CD4-positive, alpha-beta T cell (primary cell): ENCODE measurements at regions not wholly inside any gene's neighbourhood (a gene's known extent, or its start where the extent isn't known, plus 50 kb on each side); places are given as distances from the start of the nearest gene placed in this dataset.
"Not testable (repeated sequence)": the region's sequence is repeated elsewhere in the genome, so short reads cannot be mapped to it uniquely, and the experiment has no call there.

Source experiments
- ATAC-seq: fragments of 200-7000 bp; cut with Tn5 transposase; one replicate; pipeline ENCODE4 v1.10.0; 2022; ENCODE audit warnings: mild to moderate bottlenecking; ENCODE audit not compliant: poor library complexity
- CTCF ChIA-PET: fragments of 350-600 bp; sonication (Branson Sonifier 250); formaldehyde crosslinking; loops from one replicate; lab custom pipeline; 2021; ENCODE audit warnings: antibody characterized with exemption, inconsistent platforms; lab: Charles Lee
- POLR2A ChIA-PET: fragments of 350-600 bp; sonication (Branson Sonifier 250); formaldehyde crosslinking; loops from one replicate; lab custom pipeline; 2021; ENCODE audit warnings: antibody characterized with exemption, inconsistent platforms; lab: Charles Lee
- DNase-seq, 14 experiments: peaks; one replicate each; pipeline ENCODE4 v3.0.0-alpha.2; 2013 to 2020; ENCODE audit warnings: mixed read lengths in 2 of 14
- H3K27ac ChIP-seq, 2 donors: one replicate each; pipeline versions ENCODE4 v1.5.1 to v1.7.0; 2013; ENCODE audit warnings: low read length in 2 of 2, low read depth in 1 of 2, mild to moderate bottlenecking in 1 of 2
- H3K27me3 ChIP-seq, 2 experiments: 1 replicate in 1 of 2; 2 replicates in 1 of 2; pipeline versions ENCODE4 v1.6.1 to v1.7.0; 2013; ENCODE audit warnings: low read length in 2 of 2, control low read depth in 1 of 2, mild to moderate bottlenecking in 1 of 2, moderate library complexity in 1 of 2; ENCODE audit not compliant: insufficient read depth in 2 of 2, control insufficient read depth in 1 of 2
- H3K36me3 ChIP-seq: one replicate; pipeline ENCODE4 v1.6.1; 2013; ENCODE audit warnings: low read length, control low read depth; ENCODE audit not compliant: insufficient read depth
- H3K4me1 ChIP-seq: one replicate; pipeline ENCODE4 v1.6.1; 2013; ENCODE audit warnings: low read length, control low read depth; ENCODE audit not compliant: insufficient read depth
- H3K4me3 ChIP-seq: one replicate; pipeline ENCODE4 v1.5.1; 2013; ENCODE audit warnings: mild to moderate bottlenecking, low read length, moderate library complexity
- H3K9me3 ChIP-seq, 2 experiments: 1 replicate in 1 of 2; 2 replicates in 1 of 2; pipeline versions ENCODE4 v1.6.1 to v1.7.0; 2013; ENCODE audit warnings: low read length in 2 of 2, mild to moderate bottlenecking in 2 of 2, control low read depth in 1 of 2, moderate library complexity in 1 of 2; ENCODE audit not compliant: control insufficient read depth in 1 of 2, insufficient read depth in 1 of 2
- H3K27ac Mint-ChIP-seq: one replicate; pipeline ENCODE4 v1.8.0; 2020; ENCODE audit warnings: mixed read lengths
- H3K27me3 Mint-ChIP-seq: one replicate; pipeline ENCODE4 v1.8.0; 2021; ENCODE audit warnings: mixed read lengths
- H3K36me3 Mint-ChIP-seq: one replicate; pipeline ENCODE4 v1.8.0; 2021; ENCODE audit warnings: low read depth, mixed read lengths
- H3K4me1 Mint-ChIP-seq: one replicate; pipeline ENCODE4 v1.8.0; 2021; ENCODE audit warnings: low read depth, mixed read lengths
- H3K4me3 Mint-ChIP-seq: one replicate; pipeline ENCODE4 v1.8.0; 2020; ENCODE audit warnings: mild to moderate bottlenecking, mixed read lengths
- H3K9me3 Mint-ChIP-seq: one replicate; pipeline ENCODE4 v1.8.0; 2020; ENCODE audit warnings: mixed read lengths
- intact Hi-C, 2 experiments: fragments of 100-400 bp; cut with DNase I in 1 of 2; cut with micrococcal nuclease in 1 of 2; formaldehyde crosslinking; loops; one replicate each; pipeline versions ENCODE4 v1.15.1 to v1.9.0; 2023 to 2025; cut with DNase I, micrococcal nuclease

GRCh38 chr4:118428881-118429280 is 76.1 kb upstream of the PRSS12 start:
- H3K27me3 Mint-ChIP-seq, H3K27ac ChIP-seq, H3K4me3 ChIP-seq, H3K27me3 ChIP-seq, POLR2A ChIA-PET, H3K9me3 Mint-ChIP-seq, intact Hi-C loops, H3K9me3 ChIP-seq, H3K4me1 Mint-ChIP-seq, H3K36me3 ChIP-seq, H3K4me3 Mint-ChIP-seq, H3K27ac Mint-ChIP-seq, CTCF ChIA-PET, H3K4me1 ChIP-seq, H3K36me3 Mint-ChIP-seq, DNase-seq, ATAC-seq: not testable (repeated sequence)

- not testable (repeated sequence) for H3K4me1 Mint-ChIP-seq
These were observed 79.6 kb upstream of the PRSS12 start for GRCh38 chr4:118432359-118432758.

DNA sequence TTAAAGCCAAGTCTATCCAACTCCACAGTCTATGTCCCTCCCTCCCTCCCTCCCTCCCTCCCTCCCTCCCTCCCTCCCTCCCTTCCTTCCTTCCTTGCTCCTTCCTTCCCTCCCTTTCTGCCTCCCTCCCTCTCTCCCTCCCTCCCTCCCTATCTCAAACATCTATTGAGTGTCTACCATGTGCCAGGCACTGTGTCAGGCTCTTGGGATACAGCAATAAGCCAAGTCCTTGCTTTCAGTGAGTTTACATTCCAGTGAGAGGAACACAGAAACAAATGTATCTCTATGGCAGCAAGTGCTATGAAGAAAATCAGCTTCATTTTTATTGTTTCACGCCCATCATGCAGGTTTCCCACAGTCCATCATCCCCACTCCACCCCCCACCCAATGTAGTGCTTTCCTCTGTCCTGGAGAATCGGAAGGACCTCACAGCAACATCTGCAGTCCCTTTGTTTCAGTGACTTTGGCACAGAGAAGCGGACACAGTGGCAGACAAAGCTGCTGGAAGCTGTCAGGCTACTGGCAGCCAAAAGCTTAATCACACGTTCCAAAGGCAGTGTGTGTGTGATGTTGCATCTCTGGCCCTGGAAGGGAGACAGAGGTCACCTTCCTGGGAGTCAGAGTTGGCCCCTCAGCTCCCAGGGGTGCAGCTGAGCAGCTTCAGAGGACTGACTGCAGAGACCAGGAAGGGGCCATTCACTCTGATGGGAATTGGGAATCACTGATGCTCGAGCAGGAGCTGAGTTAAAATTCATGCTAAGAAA is 81.0 kb upstream of the PRSS12 start:
- H3K4me3 Mint-ChIP-seq, H3K4me1 ChIP-seq, ATAC-seq, H3K4me1 Mint-ChIP-seq, H3K27ac ChIP-seq, H3K9me3 Mint-ChIP-seq, H3K36me3 ChIP-seq, intact Hi-C loops, POLR2A ChIA-PET, H3K4me3 ChIP-seq, CTCF ChIA-PET, H3K36me3 Mint-ChIP-seq, H3K27ac Mint-ChIP-seq, H3K27me3 Mint-ChIP-seq, DNase-seq, H3K27me3 ChIP-seq, H3K9me3 ChIP-seq: not testable (repeated sequence)

More at GRCh38 chr4:118432359-118432758, 79.6 kb upstream of the PRSS12 start:
- H3K4me3 ChIP-seq, ATAC-seq, H3K4me1 ChIP-seq, H3K9me3 ChIP-seq, H3K27ac ChIP-seq, POLR2A ChIA-PET, H3K27me3 ChIP-seq, H3K36me3 ChIP-seq, CTCF ChIA-PET, intact Hi-C loops, DNase-seq, H3K9me3 Mint-ChIP-seq, H3K27ac Mint-ChIP-seq, H3K4me3 Mint-ChIP-seq, H3K36me3 Mint-ChIP-seq, H3K27me3 Mint-ChIP-seq: not testable (repeated sequence)

DNA sequence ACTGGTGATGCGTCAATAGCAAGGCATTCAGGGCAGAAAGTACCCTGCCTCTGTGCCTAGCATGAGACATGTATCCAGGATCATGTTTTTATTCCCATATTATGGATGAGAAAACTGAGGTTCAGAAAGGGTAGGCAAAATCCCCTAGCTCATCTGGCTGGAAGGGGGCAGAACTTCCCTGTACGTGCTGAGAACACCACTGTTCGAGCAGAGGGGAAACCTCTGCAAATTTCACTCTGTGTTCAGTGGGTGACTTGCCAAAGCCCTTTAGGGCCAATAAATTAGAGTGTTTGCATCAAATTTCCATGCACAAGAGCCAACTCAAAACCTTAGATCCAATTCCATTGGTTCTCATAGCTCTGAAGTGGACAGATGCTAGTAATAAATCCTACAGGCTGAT is 82.6 kb upstream of the PRSS12 start:
- H3K4me1 ChIP-seq, ATAC-seq, CTCF ChIA-PET: not testable (repeated sequence)

GRCh38 chr4:118442115-118442837 is 89.5 kb upstream of the PRSS12 start:
- H3K4me1 ChIP-seq, H3K36me3 Mint-ChIP-seq, H3K4me3 ChIP-seq, POLR2A ChIA-PET, ATAC-seq, H3K36me3 ChIP-seq, CTCF ChIA-PET, DNase-seq, H3K4me3 Mint-ChIP-seq, H3K27me3 Mint-ChIP-seq, H3K27me3 ChIP-seq, H3K27ac ChIP-seq, H3K27ac Mint-ChIP-seq, H3K9me3 Mint-ChIP-seq, H3K4me1 Mint-ChIP-seq, intact Hi-C loops, H3K9me3 ChIP-seq: not testable (repeated sequence)

More for the DNA sequence above, 82.6 kb upstream of the PRSS12 start:
- H3K27ac Mint-ChIP-seq, POLR2A ChIA-PET, H3K9me3 Mint-ChIP-seq, H3K4me3 ChIP-seq, H3K36me3 ChIP-seq, DNase-seq, H3K27ac ChIP-seq, H3K9me3 ChIP-seq, H3K4me3 Mint-ChIP-seq, H3K4me1 Mint-ChIP-seq, H3K36me3 Mint-ChIP-seq, intact Hi-C loops, H3K27me3 ChIP-seq, H3K27me3 Mint-ChIP-seq: not testable (repeated sequence)

DNA sequence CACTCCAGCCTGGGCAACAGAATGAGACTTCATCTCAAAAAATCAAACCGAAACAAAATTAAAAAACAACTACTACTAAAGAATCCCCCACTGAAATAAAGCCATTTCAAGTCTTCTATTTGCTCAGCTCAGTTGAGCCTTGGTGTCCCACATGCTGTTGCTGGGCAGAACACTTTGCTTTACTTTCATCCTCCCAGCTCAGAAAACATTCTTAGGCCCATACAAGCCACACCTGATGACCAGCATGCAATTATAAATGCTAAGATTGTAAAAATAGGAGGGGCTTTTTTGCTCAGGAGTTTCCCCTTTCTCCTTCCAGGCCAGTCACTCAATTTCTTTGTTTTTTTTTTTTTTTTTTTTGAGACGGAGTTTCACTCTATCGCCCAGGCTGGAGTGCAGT is 94.6 kb upstream of the PRSS12 start:
- CTCF ChIA-PET, H3K4me3 Mint-ChIP-seq: not testable (repeated sequence)

DNA sequence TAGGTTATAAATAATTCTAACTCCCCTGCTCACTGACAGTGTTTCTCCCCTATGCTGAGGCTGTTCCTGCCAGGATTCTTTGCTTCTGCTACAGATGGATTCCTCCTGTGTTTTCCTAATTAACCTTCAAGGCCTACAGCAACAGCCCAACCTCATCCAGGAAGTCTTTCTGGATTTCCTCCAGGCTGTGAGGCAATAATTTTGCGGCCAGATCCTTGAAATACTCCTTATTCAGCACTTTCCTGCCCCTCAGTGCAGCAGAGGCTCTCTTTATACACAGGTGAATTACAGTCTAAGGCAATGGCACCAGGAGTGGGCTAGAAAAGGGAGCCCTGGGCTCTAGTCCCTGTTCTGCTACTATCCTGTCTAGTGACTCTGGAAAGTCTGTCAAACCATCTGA is 102.1 kb upstream of the PRSS12 start:
- ATAC-seq, H3K27me3 ChIP-seq, H3K27ac ChIP-seq, H3K9me3 ChIP-seq, CTCF ChIA-PET, H3K36me3 Mint-ChIP-seq, DNase-seq, H3K27ac Mint-ChIP-seq, intact Hi-C loops, H3K9me3 Mint-ChIP-seq, H3K4me1 ChIP-seq, POLR2A ChIA-PET, H3K36me3 ChIP-seq, H3K4me3 ChIP-seq, H3K4me3 Mint-ChIP-seq, H3K27me3 Mint-ChIP-seq, H3K4me1 Mint-ChIP-seq: not testable (repeated sequence)

More for the DNA sequence above, 94.6 kb upstream of the PRSS12 start:
- H3K9me3 Mint-ChIP-seq, H3K27me3 ChIP-seq, H3K9me3 ChIP-seq, H3K27me3 Mint-ChIP-seq, H3K27ac ChIP-seq, H3K27ac Mint-ChIP-seq, H3K36me3 Mint-ChIP-seq, H3K4me1 ChIP-seq, ATAC-seq, H3K4me3 ChIP-seq, H3K36me3 ChIP-seq, intact Hi-C loops, H3K4me1 Mint-ChIP-seq, DNase-seq: not testable (repeated sequence)
- POLR2A ChIA-PET, result interaction anchor here (0.6 kb wide), 1 partner anchor 582 kb away, joined by 3 read pairs; no protein-coding TSS in a partner anchor
